ENCODE measurements at regions not wholly inside any gene's neighbourhood (a gene's known extent, or its start where the extent isn't known, plus 50 kb on each side); places are given as distances from the start of the nearest gene placed in this dataset.

GRCh38 chr17:5883775-5884665 is 186.2 kb upstream of the WSCD1 start:
- TF ChIP-seq CTCF (IDR thresholded peaks at IDR 0.05; ENCODE audit: extremely low read depth, low read depth, low read length) = no peak
- H3K4me3 ChIP-seq (ENCODE audit: insufficient read depth, low read length) = no peak overlapping the region
- no peak for DNase-seq (ENCODE audit: insufficient read length, low spot score, missing footprints)
- no peak overlapping the region for H3K4me2 ChIP-seq (ENCODE audit: insufficient read depth, low read length)
- no peaks in the 10 kb centered on the region for H3K4me1 ChIP-seq (ENCODE audit: insufficient read depth, low read length)
- H3K36me3 ChIP-seq (ENCODE audit: insufficient read depth, low read length) = no peaks in the 10 kb centered on the region
- no peak overlapping the region for H3K27ac ChIP-seq (ENCODE audit: low read depth, low read length)
- H3K79me2 ChIP-seq (ENCODE audit: insufficient read depth, low read length) = no peaks in the 10 kb centered on the region
- H2AFZ ChIP-seq (ENCODE audit: low read length) = no peak overlapping the region
- no peaks in the 10 kb centered on the region for H3K9me3 ChIP-seq (ENCODE audit: low read depth, low read length)
- no peaks in the 10 kb centered on the region for H4K20me1 ChIP-seq (ENCODE audit: insufficient read depth, low read length)
- peaks cover 19% of the 10 kb centered on the region for H3K27me3 ChIP-seq (ENCODE audit: insufficient read depth, low read length)

GRCh38 chr17:5885336-5885735 is 184.8 kb upstream of the WSCD1 start:
- H2AFZ ChIP-seq (ENCODE audit: low read length) = no peak overlapping the region
- H3K27me3 ChIP-seq (ENCODE audit: insufficient read depth, low read length) = peaks cover 16% of the 10 kb centered on the region
- H3K9me3 ChIP-seq (ENCODE audit: low read depth, low read length) = no peaks in the 10 kb centered on the region
- no peak for TF ChIP-seq CTCF (IDR thresholded peaks at IDR 0.05; ENCODE audit: extremely low read depth, low read depth, low read length)
- no peaks in the 10 kb centered on the region for H3K4me1 ChIP-seq (ENCODE audit: insufficient read depth, low read length)
- H3K4me3 ChIP-seq (ENCODE audit: insufficient read depth, low read length) = no peak overlapping the region
- no peak overlapping the region for H3K27ac ChIP-seq (ENCODE audit: low read depth, low read length)
- no peak overlapping the region for H3K4me2 ChIP-seq (ENCODE audit: insufficient read depth, low read length)
- H3K36me3 ChIP-seq (ENCODE audit: insufficient read depth, low read length) = no peaks in the 10 kb centered on the region
- H3K79me2 ChIP-seq (ENCODE audit: insufficient read depth, low read length) = no peaks in the 10 kb centered on the region
- no peaks in the 10 kb centered on the region for H4K20me1 ChIP-seq (ENCODE audit: insufficient read depth, low read length)
- DNase-seq (ENCODE audit: insufficient read length, low spot score, missing footprints) = no peak

GRCh38 chr17:5888811-5889210 is 181.4 kb upstream of the WSCD1 start:
- no peak overlapping the region for H2AFZ ChIP-seq (ENCODE audit: low read length)
- H3K9me3 ChIP-seq (ENCODE audit: low read depth, low read length) = no peaks in the 10 kb centered on the region
- H3K4me3 ChIP-seq (ENCODE audit: insufficient read depth, low read length) = no peak overlapping the region
- H3K79me2 ChIP-seq (ENCODE audit: insufficient read depth, low read length) = no peaks in the 10 kb centered on the region
- TF ChIP-seq CTCF (IDR thresholded peaks at IDR 0.05; ENCODE audit: extremely low read depth, low read depth, low read length) = no peak
- no peaks in the 10 kb centered on the region for H3K4me1 ChIP-seq (ENCODE audit: insufficient read depth, low read length)
- H3K27ac ChIP-seq (ENCODE audit: low read depth, low read length) = no peak overlapping the region
- no peaks in the 10 kb centered on the region for H3K36me3 ChIP-seq (ENCODE audit: insufficient read depth, low read length)
- H4K20me1 ChIP-seq (ENCODE audit: insufficient read depth, low read length) = no peaks in the 10 kb centered on the region
- H3K4me2 ChIP-seq (ENCODE audit: insufficient read depth, low read length) = no peak overlapping the region
- peaks cover 9% of the 10 kb centered on the region for H3K27me3 ChIP-seq (ENCODE audit: insufficient read depth, low read length)
- DNase-seq (ENCODE audit: insufficient read length, low spot score, missing footprints) = no peak

- Histone ChIP-seq H3K4me1 (ENCODE audit: insufficient read depth, low read length) (no peaks in the 10 kb centered on the region), H3K36me3 (ENCODE audit: insufficient read depth, low read length) (no peaks in the 10 kb centered on the region), H3K4me3 (ENCODE audit: insufficient read depth, low read length) (no peak overlapping the region), H3K27ac (ENCODE audit: low read depth, low read length) (no peak overlapping the region), H3K27me3 (ENCODE audit: insufficient read depth, low read length) (peaks cover 9% of the 10 kb centered on the region), H3K9me3 (ENCODE audit: low read depth, low read length) (no peaks in the 10 kb centered on the region), H4K20me1 (ENCODE audit: insufficient read depth, low read length) (no peaks in the 10 kb centered on the region), H2AFZ (ENCODE audit: low read length) (no peak overlapping the region), H3K4me2 (ENCODE audit: insufficient read depth, low read length) (no peak overlapping the region), H3K79me2 (ENCODE audit: insufficient read depth, low read length) (no peaks in the 10 kb centered on the region)
- TF ChIP-seq CTCF (IDR thresholded peaks at IDR 0.05; ENCODE audit: extremely low read depth, low read depth, low read length) = no peak
- DNase-seq (ENCODE audit: insufficient read length, low spot score, missing footprints) = no peak
These were observed 177.1 kb upstream of the WSCD1 start for GRCh38 chr17:5892921-5893675.

Measured in osteoblast (primary cell).